Trophoblast cell (in vitro differentiated cells and primary cell): ENCODE measurements at regions not wholly inside any gene's neighbourhood (a gene's known extent, or its start where the extent isn't known, plus 50 kb on each side); places are given as distances from the start of the nearest gene placed in this dataset.

Source experiments
- DNase-seq, 2 donors: peaks; one replicate each; pipeline ENCODE4 v3.0.0-alpha.2; 2016
- H2AFZ ChIP-seq: 2 replicates; pipeline ENCODE4 v1.6.1; 2013; ENCODE audit warnings: low read length, moderate library complexity, mild to moderate bottlenecking; ENCODE audit not compliant: insufficient read depth, poor library complexity
- H2AK5ac ChIP-seq: 2 replicates; pipeline ENCODE4 v1.6.1; 2013; ENCODE audit warnings: mild to moderate bottlenecking, low read length
- H2BK120ac ChIP-seq: 2 replicates; pipeline ENCODE4 v1.6.1; 2013; ENCODE audit warnings: low read length, mild to moderate bottlenecking, moderate library complexity; ENCODE audit not compliant: insufficient read depth, poor library complexity
- H2BK12ac ChIP-seq: 2 replicates; pipeline ENCODE4 v1.6.1; 2013; ENCODE audit warnings: mild to moderate bottlenecking, low read length, moderate library complexity
- H2BK5ac ChIP-seq: 2 replicates; pipeline ENCODE4 v1.6.1; 2013; ENCODE audit warnings: low read length, low read depth, moderate library complexity, mild to moderate bottlenecking; ENCODE audit not compliant: poor library complexity
- H3K14ac ChIP-seq: 2 replicates; pipeline ENCODE4 v1.6.1; 2013; ENCODE audit warnings: mild to moderate bottlenecking, low read length
- H3K18ac ChIP-seq: 2 replicates; pipeline ENCODE4 v1.6.1; 2013; ENCODE audit warnings: mild to moderate bottlenecking, low read length
- H3K23ac ChIP-seq: 2 replicates; pipeline ENCODE4 v1.6.1; 2013; ENCODE audit warnings: low read length
- H3K27ac ChIP-seq: 2 replicates; pipeline ENCODE4 v1.5.1; 2013; ENCODE audit warnings: low read depth, mild to moderate bottlenecking, inconsistent platforms, low read length, moderate library complexity
- H3K27me3 ChIP-seq: 2 replicates; pipeline ENCODE4 v1.6.1; 2013; ENCODE audit warnings: inconsistent platforms, mild to moderate bottlenecking, low read length, moderate library complexity; ENCODE audit not compliant: insufficient read depth
- H3K36me3 ChIP-seq, 2 experiments: 1 replicate in 1 of 2; 2 replicates in 1 of 2; pipeline ENCODE4 v1.6.1; 2013; ENCODE audit warnings: low read length in 2 of 2, mild to moderate bottlenecking in 2 of 2, moderate library complexity in 1 of 2; ENCODE audit not compliant: insufficient read depth in 2 of 2, control insufficient read depth in 1 of 2
- H3K4ac ChIP-seq: 2 replicates; pipeline ENCODE4 v1.6.1; 2013; ENCODE audit warnings: low read depth, mild to moderate bottlenecking, low read length, moderate library complexity
- H3K4me1 ChIP-seq, 2 experiments: 1 replicate in 1 of 2; 2 replicates in 1 of 2; pipeline ENCODE4 v1.6.1; 2013; ENCODE audit warnings: low read length in 2 of 2, mild to moderate bottlenecking in 2 of 2, moderate library complexity in 1 of 2; ENCODE audit not compliant: insufficient read depth in 2 of 2, control insufficient read depth in 1 of 2
- H3K4me2 ChIP-seq: 2 replicates; pipeline ENCODE4 v1.6.1; 2013; ENCODE audit warnings: inconsistent platforms, mild to moderate bottlenecking, low read length, moderate library complexity
- H3K4me3 ChIP-seq: 2 replicates; pipeline ENCODE4 v1.5.1; 2013; ENCODE audit warnings: mild to moderate bottlenecking, low read depth, low read length, inconsistent platforms
- H3K79me1 ChIP-seq: one replicate; pipeline ENCODE4 v1.6.1; 2013; ENCODE audit warnings: low read length
- H3K79me2 ChIP-seq: 2 replicates; pipeline ENCODE4 v1.6.1; 2013; ENCODE audit warnings: low read length, mild to moderate bottlenecking; ENCODE audit not compliant: control insufficient read depth, insufficient read depth, poor library complexity
- H3K9ac ChIP-seq: 2 replicates; pipeline ENCODE4 v1.6.1; 2013; ENCODE audit warnings: mild to moderate bottlenecking, low read length
- H3K9me3 ChIP-seq: 2 replicates; pipeline ENCODE4 v1.6.1; 2013; ENCODE audit warnings: low read depth, mild to moderate bottlenecking, control low read depth, inconsistent platforms, low read length; ENCODE audit not compliant: insufficient read depth
- H4K12ac ChIP-seq: 2 replicates; pipeline ENCODE4 v1.6.1; 2013; ENCODE audit warnings: low read depth, mild to moderate bottlenecking, low read length, moderate library complexity
- H4K8ac ChIP-seq: 2 replicates; pipeline ENCODE4 v1.6.1; 2013; ENCODE audit warnings: low read depth, mild to moderate bottlenecking, low read length, moderate library complexity
- H4K91ac ChIP-seq: one replicate; pipeline ENCODE4 v1.6.1; 2013; ENCODE audit warnings: low read depth, mild to moderate bottlenecking, low read length, moderate library complexity
- WGBS: extraction: QIAGEN DNeasy Blood & Tissue Kit; methylation state at CpG from one replicate; pipeline ENCODE4 v1.1.7; 2013; ENCODE audit warnings: missing lambda C conversion rate; ENCODE audit not compliant: insufficient read length, insufficient coverage; ENCODE audit errors: extremely low coverage; 5-methylcytosine and 5-hydroxymethylcytosine counted together

DNA sequence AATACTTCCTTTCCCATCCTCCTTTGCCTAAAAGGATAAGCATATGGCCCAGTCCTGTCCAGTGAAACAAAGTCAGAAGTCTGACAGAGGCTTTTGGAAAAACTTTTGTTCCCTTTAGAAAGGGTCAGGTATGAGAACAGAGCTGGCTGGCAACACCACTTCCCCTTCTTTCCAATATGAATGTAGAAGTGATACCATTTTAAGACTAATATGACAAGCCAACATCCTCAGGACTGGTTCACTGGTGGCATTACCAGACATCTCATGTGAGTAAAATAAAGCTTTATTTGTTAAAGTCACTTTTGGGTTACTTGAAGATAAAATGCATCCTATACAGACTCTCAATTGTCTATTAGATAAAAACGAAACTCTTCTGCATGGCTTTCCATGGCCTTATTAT is 83.6 kb upstream of the PTCHD1 start:
- Histone ChIP-seq H3K4ac (no peak overlapping the region), H3K27me3 (no peaks in the 10 kb centered on the region), H3K4me1 (no peaks in the 10 kb centered on the region), H3K36me3 (no peaks in the 10 kb centered on the region), H3K9ac (no peak overlapping the region), H2BK12ac (no peak overlapping the region), H3K18ac (no peak overlapping the region), H4K8ac (no peak overlapping the region), H3K14ac (no peak overlapping the region), H3K23ac (no peak overlapping the region), H3K27ac (no peak overlapping the region), H4K12ac (no peak overlapping the region), H2BK120ac (no peak overlapping the region), H3K4me2 (no peak overlapping the region), H3K4me3 (no peak overlapping the region), H2BK5ac (no peak overlapping the region), H3K79me2 (no peaks in the 10 kb centered on the region), H3K79me1 (no peaks in the 10 kb centered on the region), H2AK5ac (no peak overlapping the region), H2AFZ (no peak overlapping the region), H3K9me3 (no peaks in the 10 kb centered on the region), H4K91ac (no peak overlapping the region)
- no peak for DNase-seq
- WGBS: no CpG with 5 or more reads among the region's 1 CpG

DNA sequence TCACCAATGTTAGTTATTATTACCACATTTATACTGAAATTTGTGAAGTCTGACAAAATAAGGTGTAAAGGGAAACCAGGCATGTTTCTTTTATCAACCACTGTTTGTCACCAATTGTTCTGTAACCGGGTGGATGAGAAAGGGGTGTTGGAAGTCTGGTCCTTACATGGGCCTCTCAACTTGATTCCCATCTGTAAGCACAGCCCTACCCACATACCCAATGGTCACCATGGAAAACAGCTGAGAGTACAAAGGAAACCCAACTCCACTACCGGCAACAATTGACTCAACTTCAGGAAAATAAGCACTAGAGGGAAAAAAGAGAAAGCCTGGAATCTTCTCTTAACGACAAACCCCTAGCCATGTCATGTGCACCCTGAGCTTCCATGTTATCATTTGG is 70.8 kb upstream of the PTCHD1 start:
- Histone ChIP-seq H3K27ac (no peak overlapping the region), H3K4me1 (no peaks in the 10 kb centered on the region), H3K79me1 (no peaks in the 10 kb centered on the region), H3K27me3 (no peaks in the 10 kb centered on the region), H3K4ac (no peak overlapping the region), H3K36me3 (no peaks in the 10 kb centered on the region), H4K12ac (no peak overlapping the region), H3K79me2 (no peaks in the 10 kb centered on the region), H3K23ac (no peak overlapping the region), H3K18ac (no peak overlapping the region), H3K9me3 (no peaks in the 10 kb centered on the region), H3K14ac (no peak overlapping the region), H4K91ac (no peak overlapping the region), H2AK5ac (no peak overlapping the region), H3K9ac (no peak overlapping the region), H3K4me2 (no peak overlapping the region), H3K4me3 (no peak overlapping the region), H2BK120ac (no peak overlapping the region), H4K8ac (no peak overlapping the region), H2BK12ac (no peak overlapping the region), H2BK5ac (no peak overlapping the region), H2AFZ (no peak overlapping the region)
- DNase-seq: no peak
- no CpG with 5 or more reads among the region's 3 CpGs for WGBS

DNA sequence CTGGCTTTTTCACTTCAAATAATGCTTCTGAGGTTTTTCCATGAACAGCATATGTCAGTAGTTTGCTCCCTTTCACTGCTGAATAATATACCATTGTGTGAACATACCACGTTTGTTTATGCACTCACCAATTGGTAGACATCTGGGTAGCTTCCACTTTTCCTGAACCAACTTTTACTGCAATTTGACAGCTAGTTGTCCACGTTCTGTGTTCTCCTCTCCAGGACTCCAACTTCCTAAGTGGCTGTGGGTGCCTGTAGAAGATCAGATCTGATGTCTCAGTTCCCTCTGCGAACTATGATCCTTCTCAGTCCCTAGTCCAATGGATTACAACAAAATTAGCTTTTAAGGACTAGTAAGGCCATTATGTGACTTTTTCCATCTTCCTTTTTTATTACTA is 64.7 kb upstream of the PTCHD1 start:
- Histone ChIP-seq H4K91ac (no peak overlapping the region), H3K4me3 (no peak overlapping the region), H3K4ac (no peak overlapping the region), H4K8ac (no peak overlapping the region), H3K9ac (no peak overlapping the region), H2BK5ac (no peak overlapping the region), H3K79me1 (no peaks in the 10 kb centered on the region), H4K12ac (no peak overlapping the region), H3K79me2 (no peaks in the 10 kb centered on the region), H2BK120ac (no peak overlapping the region), H2AFZ (no peak overlapping the region), H3K27me3 (no peaks in the 10 kb centered on the region), H2BK12ac (no peak overlapping the region), H3K4me1 (no peaks in the 10 kb centered on the region), H3K27ac (no peak overlapping the region), H3K23ac (no peak overlapping the region), H2AK5ac (no peak overlapping the region), H3K14ac (no peak overlapping the region), H3K9me3 (no peaks in the 10 kb centered on the region), H3K36me3 (no peaks in the 10 kb centered on the region), H3K18ac (no peak overlapping the region), H3K4me2 (no peak overlapping the region)
- WGBS: no CpG with 5 or more reads among the region's 3 CpGs
- no peak for DNase-seq

DNA sequence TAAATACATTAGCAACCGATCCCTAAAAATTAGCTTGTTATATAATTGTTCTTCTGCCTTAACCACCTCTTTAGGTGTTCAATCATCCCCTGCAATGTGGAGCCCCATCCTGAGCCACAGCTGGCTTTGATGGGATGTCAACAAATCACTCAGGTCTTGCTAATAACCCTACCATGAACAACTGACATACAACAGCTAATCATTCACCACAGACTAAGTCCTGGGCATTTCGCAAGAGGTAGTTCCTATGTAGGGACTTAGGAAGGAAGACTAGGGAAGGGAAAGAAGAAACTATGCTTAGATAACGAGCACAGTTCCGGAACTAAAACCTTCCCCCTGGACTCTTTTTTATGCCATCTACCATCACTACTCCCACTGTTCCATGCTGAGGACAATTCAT is 63.6 kb upstream of the PTCHD1 start:
- no peak overlapping the region for H2BK12ac ChIP-seq
- no peak overlapping the region for H4K8ac ChIP-seq
- no peaks in the 10 kb centered on the region for H3K79me2 ChIP-seq
- H2AK5ac ChIP-seq: no peak overlapping the region
- H3K9ac ChIP-seq: no peak overlapping the region
- no peaks in the 10 kb centered on the region for H3K79me1 ChIP-seq
- no peak overlapping the region for H3K27ac ChIP-seq
- H2AFZ ChIP-seq: no peak overlapping the region
- no CpG with 5 or more reads among the region's 4 CpGs for WGBS
- no peak overlapping the region for H2BK5ac ChIP-seq
- H3K4me2 ChIP-seq: no peak overlapping the region
- H3K36me3 ChIP-seq: no peaks in the 10 kb centered on the region
- no peak for DNase-seq
- H3K9me3 ChIP-seq: no peaks in the 10 kb centered on the region
- no peaks in the 10 kb centered on the region for H3K27me3 ChIP-seq
- no peak overlapping the region for H3K4ac ChIP-seq
- H4K12ac ChIP-seq: no peak overlapping the region
- H3K18ac ChIP-seq: no peak overlapping the region
- H4K91ac ChIP-seq: no peak overlapping the region
- no peak overlapping the region for H2BK120ac ChIP-seq
- no peak overlapping the region for H3K23ac ChIP-seq
- H3K4me3 ChIP-seq: no peak overlapping the region
- no peak overlapping the region for H3K14ac ChIP-seq
- no peaks in the 10 kb centered on the region for H3K4me1 ChIP-seq
